ENCODE measurements at regions not wholly inside any gene's neighbourhood (a gene's known extent, or its start where the extent isn't known, plus 50 kb on each side); places are given as distances from the start of the nearest gene placed in this dataset.

DNA sequence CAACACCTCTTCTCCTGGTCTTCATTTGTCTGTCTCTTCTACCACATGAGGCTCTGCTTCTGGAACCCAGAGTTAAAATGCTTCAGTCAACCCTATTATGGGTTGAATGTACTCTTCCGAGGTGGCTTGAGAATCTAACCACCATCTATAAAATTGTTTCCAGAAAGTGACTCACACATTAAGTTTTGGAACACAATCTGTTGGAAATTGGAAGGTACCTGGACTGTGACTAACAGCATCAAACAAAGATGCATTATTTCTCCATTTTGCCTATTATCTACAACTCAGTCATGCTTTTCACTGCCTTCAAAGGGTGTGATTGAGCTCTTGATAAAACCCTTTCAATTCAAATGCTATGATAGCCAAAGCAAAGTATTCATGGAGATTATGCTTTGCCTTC lies 499.0 kb upstream of the SEMA6D start:
- TF ChIP-seq POLR2A (IDR thresholded peaks at IDR 0.05): no peak
- TF ChIP-seq CTCF (IDR thresholded peaks at IDR 0.05): no peak
- DNase-seq (ENCODE audit: low spot score in 2 of 2): no peak
- intact Hi-C loops (cut with DNase I; ENCODE audit: low total_unique reads): no loop called here
- WGBS, 2 donors: 44 to 71% methylated on average over 1 of the region's 1 CpG
- H3K4me3 ChIP-seq (ENCODE audit: low read depth, poor library complexity, severe bottlenecking): no peak overlapping the region

- DNase-seq (ENCODE audit: low spot score in 2 of 2): no peak
- intact Hi-C loops (cut with DNase I; ENCODE audit: low total_unique reads): no loop called here
- no peak overlapping the region for H3K4me3 ChIP-seq (ENCODE audit: low read depth, poor library complexity, severe bottlenecking)
- TF ChIP-seq POLR2A (IDR thresholded peaks at IDR 0.05) (no peak), CTCF (IDR thresholded peaks at IDR 0.05) (no peak)
- 81 to 82% methylated on average over 1 of the region's 1 CpG for WGBS, 2 donors
These were observed 472.9 kb upstream of the SEMA6D start for GRCh38 chr15:47244361-47244760.

DNA sequence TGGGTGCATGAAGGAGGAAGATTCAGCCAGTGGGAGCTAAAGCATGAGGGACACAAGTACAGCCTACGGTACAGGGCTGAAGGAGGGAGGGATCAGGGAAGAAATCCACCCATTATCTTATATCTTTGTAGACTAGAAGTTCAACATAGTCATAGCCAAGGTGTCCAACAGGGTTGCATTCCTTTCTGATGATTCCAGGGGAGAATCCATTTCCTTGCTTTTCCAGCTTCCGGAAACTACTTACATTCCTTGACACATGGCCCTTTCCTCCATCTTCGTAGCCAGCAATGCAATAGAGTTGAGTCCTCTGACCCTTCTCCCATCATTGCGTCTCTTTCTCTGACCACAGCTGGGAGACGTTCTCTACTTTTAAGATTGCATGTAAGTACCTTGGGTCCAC lies 471.0 kb upstream of the SEMA6D start:
- intact Hi-C loops (cut with DNase I; ENCODE audit: low total_unique reads): no loop called here
- no peak for DNase-seq (ENCODE audit: low spot score in 2 of 2)
- H3K4me3 ChIP-seq (ENCODE audit: low read depth, poor library complexity, severe bottlenecking): no peak overlapping the region
- 90 to 95% methylated on average over 5 of the region's 5 CpGs for WGBS, 2 donors
- no peak for TF ChIP-seq POLR2A (IDR thresholded peaks at IDR 0.05)
- no peak for TF ChIP-seq CTCF (IDR thresholded peaks at IDR 0.05)

GRCh38 chr15:47258521-47258920 lies 458.8 kb upstream of the SEMA6D start:
- WGBS, 2 donors: 91 to 93% methylated on average over 3 of the region's 3 CpGs

DNA sequence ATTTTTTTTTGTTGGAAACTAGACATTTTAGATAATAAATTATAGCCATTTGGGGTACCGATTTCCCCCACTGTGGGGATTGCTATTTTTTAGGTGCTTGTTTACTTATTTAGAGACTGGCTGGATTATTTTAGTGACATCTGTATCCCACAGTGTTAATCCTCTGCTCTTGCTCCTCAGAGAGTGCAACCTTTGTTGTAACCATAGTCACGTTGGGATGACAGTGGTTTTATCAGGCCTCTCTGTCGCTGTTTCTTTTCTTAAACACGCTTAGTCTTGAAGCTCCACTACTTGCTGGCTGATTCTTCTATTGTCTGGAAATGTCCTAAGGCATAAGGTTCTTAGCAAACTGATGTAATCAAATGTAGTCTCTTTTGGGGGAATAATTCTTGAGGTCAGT lies 451.6 kb upstream of the SEMA6D start:
- DNase-seq (ENCODE audit: low spot score in 2 of 2): no peak
- intact Hi-C loops (cut with DNase I; ENCODE audit: low total_unique reads): no loop called here
- no peak for TF ChIP-seq CTCF (IDR thresholded peaks at IDR 0.05)
- no peak for TF ChIP-seq POLR2A (IDR thresholded peaks at IDR 0.05)
- H3K4me3 ChIP-seq (ENCODE audit: low read depth, poor library complexity, severe bottlenecking): no peak overlapping the region
- 61 to 74% methylated on average over 4 of the region's 4 CpGs for WGBS, 2 donors

More at GRCh38 chr15:47258521-47258920, 458.8 kb upstream of the SEMA6D start:
- intact Hi-C loops (cut with DNase I; ENCODE audit: low total_unique reads): no loop called here
- H3K4me3 ChIP-seq (ENCODE audit: low read depth, poor library complexity, severe bottlenecking): no peak overlapping the region
- no peak for DNase-seq (ENCODE audit: low spot score in 2 of 2)
- TF ChIP-seq CTCF (IDR thresholded peaks at IDR 0.05): no peak
- no peak for TF ChIP-seq POLR2A (IDR thresholded peaks at IDR 0.05)

GRCh38 chr15:47266566-47266965 lies 450.7 kb upstream of the SEMA6D start:
- WGBS, 2 donors: 74 to 98% methylated on average over 1 of the region's 1 CpG
- no peak for DNase-seq (ENCODE audit: low spot score in 2 of 2)
- intact Hi-C loops (cut with DNase I; ENCODE audit: low total_unique reads): no loop called here

More at GRCh38 chr15:47266566-47266965, 450.7 kb upstream of the SEMA6D start:
- no peak overlapping the region for H3K4me3 ChIP-seq (ENCODE audit: low read depth, poor library complexity, severe bottlenecking)
- no peak for TF ChIP-seq CTCF (IDR thresholded peaks at IDR 0.05)
- no peak for TF ChIP-seq POLR2A (IDR thresholded peaks at IDR 0.05)

All from lower leg skin (tissue), 4 donors.